ENCODE measurements at regions not wholly inside any gene's neighbourhood (a gene's known extent, or its start where the extent isn't known, plus 50 kb on each side); places are given as distances from the start of the nearest gene placed in this dataset.
"Not testable (repeated sequence)": the region's sequence is repeated elsewhere in the genome, so short reads cannot be mapped to it uniquely, and the experiment has no call there.

GRCh38 chr9:89949111-89949510, 344.3 kb downstream of the GADD45G start:
- ATAC-seq (no peak), DNase-seq (no peak)
- intact Hi-C loops (cut with DNase I): no loop called here
- no peak for TF ChIP-seq CTCF (IDR thresholded peaks at IDR 0.05)
- Histone ChIP-seq H3K27ac (no peak overlapping the region), H3K4me3 (no peak overlapping the region), H3K27me3 (ENCODE audit: low read depth) (no peaks in the 10 kb centered on the region), H3K4me1 (no peaks in the 10 kb centered on the region), H3K36me3 (no peaks in the 10 kb centered on the region), H3K9me3 (no peaks in the 10 kb centered on the region)

GRCh38 chr9:89951675-89952074, 346.9 kb downstream of the GADD45G start:
- Histone ChIP-seq H3K4me1 (no peaks in the 10 kb centered on the region), H3K27me3 (ENCODE audit: low read depth) (no peaks in the 10 kb centered on the region), H3K4me3 (no peak overlapping the region), H3K36me3 (no peaks in the 10 kb centered on the region), H3K9me3 (no peaks in the 10 kb centered on the region), H3K27ac (no peak overlapping the region)
- intact Hi-C loops (cut with DNase I): no loop called here
- TF ChIP-seq CTCF (IDR thresholded peaks at IDR 0.05): no peak
- DNase-seq (no peak), ATAC-seq (no peak)

GRCh38 chr9:89952401-89952800, 347.6 kb downstream of the GADD45G start:
- DNase-seq: no peak
- Histone ChIP-seq H3K4me1 (no peaks in the 10 kb centered on the region), H3K9me3 (no peaks in the 10 kb centered on the region), H3K27ac (no peak overlapping the region), H3K4me3 (no peak overlapping the region), H3K27me3 (ENCODE audit: low read depth) (no peaks in the 10 kb centered on the region), H3K36me3 (no peaks in the 10 kb centered on the region)
- intact Hi-C loops (cut with DNase I): no loop called here
- no peak for TF ChIP-seq CTCF (IDR thresholded peaks at IDR 0.05)
- ATAC-seq: no peak

- ATAC-seq; H3K36me3 ChIP-seq; H3K27me3 ChIP-seq (ENCODE audit: low read depth); H3K9me3 ChIP-seq; DNase-seq; H3K4me1 ChIP-seq; H3K27ac ChIP-seq; intact Hi-C loops (cut with DNase I); H3K4me3 ChIP-seq: not testable (repeated sequence)
Measured at GRCh38 chr9:89953263-89953662, 348.5 kb downstream of the GADD45G start.

- Histone ChIP-seq H3K4me1 (no peaks in the 10 kb centered on the region), H3K27me3 (ENCODE audit: low read depth) (no peaks in the 10 kb centered on the region), H3K27ac (no peak overlapping the region), H3K36me3 (no peaks in the 10 kb centered on the region), H3K4me3 (no peak overlapping the region), H3K9me3 (no peaks in the 10 kb centered on the region)
- TF ChIP-seq CTCF (IDR thresholded peaks at IDR 0.05): no peak
- no peak for DNase-seq
- intact Hi-C loops (cut with DNase I): no loop called here
- ATAC-seq: no peak
Measured at GRCh38 chr9:89953824-89954615, 349.2 kb downstream of the GADD45G start.

- Histone ChIP-seq H3K4me1 (no peaks in the 10 kb centered on the region), H3K9me3 (no peaks in the 10 kb centered on the region), H3K27me3 (ENCODE audit: low read depth) (no peaks in the 10 kb centered on the region), H3K4me3 (no peak overlapping the region), H3K27ac (no peak overlapping the region), H3K36me3 (no peaks in the 10 kb centered on the region)
- intact Hi-C loops (cut with DNase I): no loop called here
- no peak for TF ChIP-seq CTCF (IDR thresholded peaks at IDR 0.05)
- ATAC-seq (peak in 1 of 2 donors; percentile 32), DNase-seq (no peak)
Measured at GRCh38 chr9:89955144-89955543, 350.3 kb downstream of the GADD45G start.

Data from lower lobe of right lung (tissue), 2 donors.